SH-SY5Y (cell line): ENCODE measurements at regions not wholly inside any gene's neighbourhood (a gene's known extent, or its start where the extent isn't known, plus 50 kb on each side); places are given as distances from the start of the nearest gene placed in this dataset.

ENCODE experiments used
- GATA2 ChIP-seq: IDR thresholded peaks from 2 replicates; pipeline ENCODE4 v1.6.1; 2011; ENCODE audit warnings: mild to moderate bottlenecking, low read depth, low read length
- GATA3 ChIP-seq: IDR thresholded peaks from 2 replicates; pipeline ENCODE4 v1.6.1; 2011; ENCODE audit warnings: low read depth, mild to moderate bottlenecking, low read length, moderate library complexity

GRCh38 chr14:61130512-61131260, 149.6 kb downstream of the SLC38A6 start:
- no peak for TF ChIP-seq GATA2
- no peak for TF ChIP-seq GATA3
